Retinal pigment epithelial cell (primary cell): ENCODE measurements at regions not wholly inside any gene's neighbourhood (a gene's known extent, or its start where the extent isn't known, plus 50 kb on each side); places are given as distances from the start of the nearest gene placed in this dataset.

ENCODE experiments used
- DNase-seq: peaks from one replicate; pipeline ENCODE4 v3.0.0-alpha.2; 2010; ENCODE audit warnings: low read depth
- H3K4me3 ChIP-seq: 2 replicates; pipeline ENCODE4 v1.5.1; 2011; ENCODE audit warnings: mild to moderate bottlenecking, low read length, control low read depth, moderate library complexity
- CTCF ChIP-seq: conservative IDR thresholded peaks from 2 replicates; pipeline ENCODE4 v1.5.1; 2011; ENCODE audit warnings: low read depth, low read length, control low read depth, inconsistent platforms

DNA sequence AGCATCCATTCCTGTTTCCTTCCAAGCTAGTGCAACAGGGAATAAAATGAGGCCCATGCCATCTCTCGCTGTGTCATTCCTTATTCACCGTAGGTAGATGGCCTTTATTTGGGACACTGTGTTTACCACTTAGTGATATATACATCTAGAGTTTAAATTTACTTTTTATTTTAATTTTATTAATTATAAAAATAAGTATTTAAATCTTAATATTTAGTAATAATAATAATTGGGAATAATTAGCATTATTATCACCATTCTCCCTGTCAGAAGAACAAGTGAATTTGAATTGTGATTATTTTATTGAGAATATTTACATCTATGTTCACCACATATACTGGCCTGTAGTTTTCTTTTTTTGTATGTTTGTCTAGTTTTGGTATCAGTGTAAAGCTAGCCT, 692.9 kb upstream of the KIF2B start:
- H3K4me3 ChIP-seq: no peak overlapping the region
- TF ChIP-seq CTCF: no peak
- no peak for DNase-seq

DNA sequence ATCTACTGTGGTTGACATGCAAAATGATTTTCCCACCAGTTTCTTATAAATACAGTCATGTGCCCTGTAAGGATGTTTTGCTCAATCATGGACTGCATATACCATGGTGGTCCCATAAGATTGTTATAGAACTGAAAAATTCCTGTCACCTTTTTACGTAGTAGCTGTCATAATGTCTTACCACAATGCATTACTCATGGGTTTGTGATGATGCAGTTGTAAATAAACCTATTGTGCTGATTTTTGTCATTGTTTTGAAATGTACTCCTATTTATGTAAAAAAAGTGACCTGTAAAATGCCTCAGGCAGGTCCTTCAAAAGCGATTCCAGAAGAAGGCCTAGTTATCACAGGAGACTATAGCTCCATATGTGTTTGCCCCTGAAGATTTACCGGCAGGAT, 695.4 kb upstream of the KIF2B start:
- DNase-seq: no peak
- H3K4me3 ChIP-seq: no peak overlapping the region
- no peak for TF ChIP-seq CTCF

- DNase-seq: no peak
- H3K4me3 ChIP-seq: no peak overlapping the region
- TF ChIP-seq CTCF: no peak
These were observed 699.8 kb upstream of the KIF2B start for GRCh38 chr17:53122966-53123365.

GRCh38 chr17:53119773-53120172, 703.0 kb upstream of the KIF2B start:
- no peak for DNase-seq
- TF ChIP-seq CTCF: no peak
- no peak overlapping the region for H3K4me3 ChIP-seq

- no peak for DNase-seq
- H3K4me3 ChIP-seq: no peak overlapping the region
- no peak for TF ChIP-seq CTCF
These were observed 703.8 kb upstream of the KIF2B start for GRCh38 chr17:53118948-53119347.

GRCh38 chr17:53106886-53107285, 715.8 kb upstream of the KIF2B start:
- no peak overlapping the region for H3K4me3 ChIP-seq
- DNase-seq: no peak

DNA sequence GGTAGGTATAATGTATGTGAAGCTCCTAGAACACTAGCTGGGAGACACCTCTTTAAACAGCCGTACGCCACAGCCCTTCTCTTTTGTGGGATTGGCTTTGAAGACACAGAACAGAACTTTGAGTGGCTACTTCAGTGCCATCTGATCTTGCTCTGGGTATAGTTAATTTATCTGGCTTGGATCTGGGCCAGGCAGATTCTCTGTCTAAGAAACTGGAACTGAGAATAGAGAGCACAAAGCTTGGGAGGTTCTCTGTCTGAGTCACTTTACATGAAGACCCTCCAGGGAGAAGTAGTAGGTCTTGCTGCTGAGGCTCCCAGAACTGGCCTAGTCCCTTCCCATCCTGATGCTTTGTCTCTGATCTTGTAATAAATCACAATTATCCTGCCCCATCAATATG, 721.0 kb upstream of the KIF2B start:
- H3K4me3 ChIP-seq: no peak overlapping the region
- DNase-seq: no peak
- no peak for TF ChIP-seq CTCF

More at GRCh38 chr17:53106886-53107285, 715.8 kb upstream of the KIF2B start:
- TF ChIP-seq CTCF: no peak
